Ascending aorta (tissue), 2 donors: ENCODE measurements at regions not wholly inside any gene's neighbourhood (a gene's known extent, or its start where the extent isn't known, plus 50 kb on each side); places are given as distances from the start of the nearest gene placed in this dataset.

ENCODE experiments used
- DNase-seq, 2 donors: peaks; one replicate each; pipeline ENCODE4 v3.0.0-alpha.2; 2019; ENCODE audit warnings: low spot score in 2 of 2
- H3K27ac ChIP-seq, 2 donors: fragments of 200-600 bp; sonication (generic); one replicate each; pipeline ENCODE4 v1.5.1; 2016 to 2017; ENCODE audit warnings: mild to moderate bottlenecking in 1 of 2
- H3K27me3 ChIP-seq: fragments of 200-600 bp; sonication (generic); one replicate; pipeline ENCODE4 v1.5.1; 2017
- H3K36me3 ChIP-seq, 2 donors: fragments of 200-600 bp; sonication (generic); one replicate each; pipeline ENCODE4 v1.5.1; 2016
- H3K4me1 ChIP-seq, 2 donors: fragments of 200-600 bp; sonication (generic); one replicate each; pipeline ENCODE4 v1.5.1; 2016 to 2017; ENCODE audit warnings: mild to moderate bottlenecking in 1 of 2
- H3K4me3 ChIP-seq, 2 donors: fragments of 200-600 bp; sonication (generic); one replicate each; pipeline ENCODE4 v1.5.1; 2016 to 2017; ENCODE audit warnings: mild to moderate bottlenecking in 1 of 2
- H3K9me3 ChIP-seq, 2 donors: fragments of 200-600 bp; sonication (generic); one replicate each; pipeline ENCODE4 v1.5.1; 2016
- intact Hi-C: fragments of 100-400 bp; cut with DNase I; formaldehyde crosslinking; loops from one replicate; pipeline ENCODE4 v1.15.1; 2023
- TF ChIP-seq, protein P1 (sequence below), 3 experiments: fragments of 200-600 bp in 2 of 3; fragments of 450-650 bp in 1 of 3; sonication (generic) in 2 of 3; IDR thresholded peaks; one replicate each; pipeline ENCODE4 v1.5.1; 2016 to 2019; ENCODE audit warnings: antibody characterized with exemption in 3 of 3, mild to moderate bottlenecking in 1 of 3, moderate library complexity in 1 of 3

DNA sequence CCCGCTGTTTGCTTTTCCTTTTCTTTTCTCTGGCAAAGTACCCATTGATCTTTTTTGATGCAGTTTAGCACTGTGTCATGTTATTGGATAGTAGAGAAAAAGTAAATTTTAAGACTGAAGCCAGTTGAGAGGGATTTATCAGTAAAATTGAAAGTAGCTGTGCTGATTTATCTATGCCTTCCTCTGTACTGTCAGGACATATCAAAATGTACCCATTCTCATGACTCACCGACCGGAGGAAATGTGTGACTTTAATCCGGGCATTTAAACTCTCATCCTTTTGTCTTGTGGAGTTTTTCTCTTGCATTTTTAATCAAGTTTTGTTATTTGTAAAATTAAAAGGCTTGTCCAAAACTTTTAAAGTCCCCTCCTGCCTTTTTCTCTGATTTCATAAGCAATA lies 276.6 kb upstream of the FMN2 start:
- H3K27me3 ChIP-seq = no peaks in the 10 kb centered on the region
- H3K27ac ChIP-seq = peak overlapping the region; percentile 37 to 71
- no peaks in the 10 kb centered on the region for H3K36me3 ChIP-seq
- DNase-seq = no peak
- intact Hi-C loops = no loop called here
- H3K4me3 ChIP-seq = peak overlapping the region in 1 of 2 donors; percentile 7
- no peaks in the 10 kb centered on the region for H3K9me3 ChIP-seq
- H3K4me1 ChIP-seq = peaks cover 3 to 11% of the 10 kb centered on the region in 2 donors
- TF ChIP-seq, protein P1, sequence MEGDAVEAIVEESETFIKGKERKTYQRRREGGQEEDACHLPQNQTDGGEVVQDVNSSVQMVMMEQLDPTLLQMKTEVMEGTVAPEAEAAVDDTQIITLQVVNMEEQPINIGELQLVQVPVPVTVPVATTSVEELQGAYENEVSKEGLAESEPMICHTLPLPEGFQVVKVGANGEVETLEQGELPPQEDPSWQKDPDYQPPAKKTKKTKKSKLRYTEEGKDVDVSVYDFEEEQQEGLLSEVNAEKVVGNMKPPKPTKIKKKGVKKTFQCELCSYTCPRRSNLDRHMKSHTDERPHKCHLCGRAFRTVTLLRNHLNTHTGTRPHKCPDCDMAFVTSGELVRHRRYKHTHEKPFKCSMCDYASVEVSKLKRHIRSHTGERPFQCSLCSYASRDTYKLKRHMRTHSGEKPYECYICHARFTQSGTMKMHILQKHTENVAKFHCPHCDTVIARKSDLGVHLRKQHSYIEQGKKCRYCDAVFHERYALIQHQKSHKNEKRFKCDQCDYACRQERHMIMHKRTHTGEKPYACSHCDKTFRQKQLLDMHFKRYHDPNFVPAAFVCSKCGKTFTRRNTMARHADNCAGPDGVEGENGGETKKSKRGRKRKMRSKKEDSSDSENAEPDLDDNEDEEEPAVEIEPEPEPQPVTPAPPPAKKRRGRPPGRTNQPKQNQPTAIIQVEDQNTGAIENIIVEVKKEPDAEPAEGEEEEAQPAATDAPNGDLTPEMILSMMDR (IDR thresholded peaks at IDR 0.05) = no peak

DNA sequence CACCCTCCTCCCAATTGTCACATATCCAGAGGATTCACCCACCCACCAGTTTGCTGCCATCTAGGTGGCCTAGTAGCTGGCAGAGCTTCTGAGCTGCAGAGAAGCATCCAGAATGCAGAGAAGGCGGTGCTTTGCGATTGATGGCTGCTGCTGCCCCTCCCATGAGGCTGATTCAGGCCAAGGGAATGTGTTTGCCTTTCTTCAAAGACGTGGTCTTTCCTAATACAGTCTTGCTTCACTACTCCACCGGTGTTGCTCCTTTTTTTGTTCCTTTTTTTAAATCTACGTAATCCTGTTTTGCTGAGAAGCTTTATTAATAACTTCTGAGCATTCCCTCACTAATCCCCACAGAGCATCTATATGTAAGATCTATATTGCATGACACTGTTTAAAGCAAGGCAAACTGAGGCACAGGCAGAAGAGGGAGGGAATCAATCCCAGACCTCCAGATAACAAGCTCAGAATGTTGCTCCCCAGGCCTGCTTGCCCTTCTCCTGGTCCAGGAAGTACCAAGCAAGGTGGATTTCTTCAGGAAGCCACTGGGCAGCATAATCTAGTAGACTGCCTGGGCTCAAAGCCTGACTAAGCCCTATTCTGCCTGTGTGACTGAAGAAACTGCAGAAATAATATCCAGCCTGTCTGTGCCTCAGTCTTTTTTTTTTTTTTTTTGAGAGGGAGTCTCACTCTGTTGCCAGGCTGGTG lies 275.5 kb upstream of the FMN2 start:
- Histone ChIP-seq H3K27me3 (no peaks in the 10 kb centered on the region), H3K4me1 (peaks cover 3 to 11% of the 10 kb centered on the region in 2 donors), H3K27ac (peak overlapping the region; percentile 79 to 80), H3K36me3 (no peaks in the 10 kb centered on the region), H3K4me3 (no peak overlapping the region), H3K9me3 (no peaks in the 10 kb centered on the region)
- intact Hi-C loops = no loop called here
- peak; percentile 15 to 77 for DNase-seq
- TF ChIP-seq, protein P1 (IDR thresholded peaks at IDR 0.05) = no peak

DNA sequence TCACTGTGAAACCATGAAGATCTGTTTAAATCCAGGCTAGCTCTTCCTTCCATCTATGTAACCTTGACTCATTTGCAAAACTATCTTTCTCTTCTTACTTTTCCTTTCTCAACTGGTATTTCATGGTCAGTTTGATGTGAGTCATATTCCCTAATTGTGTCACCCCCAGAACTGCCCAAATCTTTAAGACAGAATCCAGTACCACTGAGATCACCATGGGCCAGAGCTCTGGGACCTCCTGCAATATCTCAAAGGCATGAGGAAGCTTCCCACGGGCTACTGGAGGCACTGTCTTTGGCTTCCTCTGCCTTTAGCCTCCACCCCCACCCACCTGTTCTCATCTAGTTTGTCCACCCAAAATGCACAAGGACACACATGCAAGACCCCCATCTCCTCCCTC lies 274.4 kb upstream of the FMN2 start:
- H3K4me3 ChIP-seq = no peak overlapping the region
- H3K27ac ChIP-seq = peak overlapping the region; percentile 79 to 80
- no peaks in the 10 kb centered on the region for H3K36me3 ChIP-seq
- intact Hi-C loops = no loop called here
- TF ChIP-seq, protein P1 (IDR thresholded peaks at IDR 0.05) = no peak
- no peak for DNase-seq
- no peaks in the 10 kb centered on the region for H3K9me3 ChIP-seq
- no peaks in the 10 kb centered on the region for H3K27me3 ChIP-seq
- H3K4me1 ChIP-seq = peaks cover 3 to 11% of the 10 kb centered on the region in 2 donors

DNA sequence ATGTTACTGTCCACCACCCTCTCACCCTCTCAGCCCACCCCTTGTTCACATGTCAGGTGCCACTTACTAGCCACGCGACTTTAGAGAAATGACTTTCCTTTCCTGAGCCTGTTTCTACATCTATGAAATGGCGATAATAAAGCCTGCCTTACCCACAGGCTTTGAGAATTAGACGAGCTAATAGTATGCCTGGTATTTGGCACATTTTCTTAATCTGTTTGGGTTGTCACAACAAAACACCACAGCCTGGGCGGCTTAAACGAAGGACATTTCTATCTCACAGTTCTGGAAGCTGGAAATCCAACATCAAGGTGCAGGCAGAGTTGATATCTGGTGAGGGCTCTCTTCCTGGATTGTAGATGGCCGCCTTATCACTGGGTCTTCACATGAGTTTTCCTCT lies 273.9 kb upstream of the FMN2 start:
- intact Hi-C loops = no loop called here
- TF ChIP-seq, protein P1 (IDR thresholded peaks at IDR 0.05) = no peak

DNA sequence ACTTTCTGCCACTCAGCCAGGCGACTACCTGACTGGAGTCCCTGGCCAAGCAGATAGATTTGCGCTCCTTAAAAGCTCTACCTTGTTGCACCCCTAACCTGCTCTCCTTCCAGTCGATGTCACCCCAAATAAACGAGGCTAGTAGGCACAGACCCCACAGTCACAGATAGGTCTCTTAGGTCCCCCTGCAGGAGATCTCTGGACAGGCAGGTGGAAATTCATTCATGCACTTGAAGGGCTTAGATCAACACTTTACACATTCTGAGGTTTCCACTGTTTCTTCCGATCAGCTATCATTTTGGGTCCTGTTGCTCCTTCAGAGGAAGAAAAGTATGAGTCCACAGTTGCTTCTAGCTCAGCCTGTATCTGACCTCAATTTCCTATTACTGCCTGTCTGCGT lies 272.6 kb upstream of the FMN2 start:
- no peak overlapping the region for H3K4me3 ChIP-seq
- H3K27ac ChIP-seq = no peak overlapping the region
- intact Hi-C loops = no loop called here
- peaks cover 3 to 11% of the 10 kb centered on the region in 2 donors for H3K4me1 ChIP-seq
- no peaks in the 10 kb centered on the region for H3K9me3 ChIP-seq
- no peaks in the 10 kb centered on the region for H3K27me3 ChIP-seq
- TF ChIP-seq, protein P1 (IDR thresholded peaks at IDR 0.05) = no peak
- no peaks in the 10 kb centered on the region for H3K36me3 ChIP-seq
- DNase-seq = no peak

More for the DNA sequence above, 273.9 kb upstream of the FMN2 start:
- H3K4me3 ChIP-seq = no peak overlapping the region
- no peak for DNase-seq
- peak overlapping the region; percentile 79 to 80 for H3K27ac ChIP-seq
- no peaks in the 10 kb centered on the region for H3K9me3 ChIP-seq
- no peaks in the 10 kb centered on the region for H3K27me3 ChIP-seq
- peaks cover 3 to 11% of the 10 kb centered on the region in 2 donors for H3K4me1 ChIP-seq
- H3K36me3 ChIP-seq = no peaks in the 10 kb centered on the region
